DND-41 (cell line): ENCODE measurements at regions not wholly inside any gene's neighbourhood (a gene's known extent, or its start where the extent isn't known, plus 50 kb on each side); places are given as distances from the start of the nearest gene placed in this dataset.

ENCODE experiments used
- ATAC-seq: fragments of 200-7000 bp; cut with Tn5 transposase; 3 replicates; pipeline ENCODE4 v1.9.1; 2021; ENCODE audit warnings: low read depth; ENCODE audit not compliant: insufficient read depth
- DNase-seq: peaks from one replicate; pipeline ENCODE4 v3.0.0-alpha.2; 2020
- H2AFZ ChIP-seq: 2 replicates; pipeline ENCODE4 v1.6.0; 2012; ENCODE audit warnings: low read depth, low read length
- H3K27ac ChIP-seq: 2 replicates; pipeline ENCODE4 v1.5.1; 2012; ENCODE audit warnings: low read length, inconsistent platforms
- H3K27me3 ChIP-seq: fragments of 200-600 bp; sonication (generic); 2 replicates; pipeline ENCODE4 v1.6.0; 2012; ENCODE audit warnings: low read length, mild to moderate bottlenecking, inconsistent platforms; ENCODE audit not compliant: insufficient read depth, poor library complexity
- H3K36me3 ChIP-seq: 2 replicates; pipeline ENCODE4 v1.5.1; 2012; ENCODE audit warnings: low read length, inconsistent platforms; ENCODE audit not compliant: insufficient read depth
- H3K4me1 ChIP-seq: 2 replicates; pipeline ENCODE4 v1.5.1; 2012; ENCODE audit warnings: mild to moderate bottlenecking, low read length; ENCODE audit not compliant: insufficient read depth
- H3K4me2 ChIP-seq: 2 replicates; pipeline ENCODE4 v1.6.0; 2012; ENCODE audit warnings: mild to moderate bottlenecking, moderate library complexity, low read length, inconsistent platforms; ENCODE audit not compliant: insufficient read depth
- H3K4me3 ChIP-seq, 2 experiments: fragments of 200-600 bp in 1 of 2; shearing (Covaris generic) in 1 of 2; 2 replicates each; pipeline ENCODE4 v1.5.1; 2012 to 2016; ENCODE audit warnings: inconsistent platforms in 2 of 2, low read length in 2 of 2, mild to moderate bottlenecking in 2 of 2, low read depth in 1 of 2, moderate library complexity in 1 of 2
- H3K79me2 ChIP-seq: 2 replicates; pipeline ENCODE4 v1.6.0; 2012; ENCODE audit warnings: low read length, inconsistent platforms; ENCODE audit not compliant: insufficient read depth
- H3K9ac ChIP-seq: 2 replicates; pipeline ENCODE4 v1.6.0; 2012; ENCODE audit warnings: low read depth, mild to moderate bottlenecking, inconsistent platforms, low read length, moderate library complexity
- H3K9me3 ChIP-seq: 2 replicates; pipeline ENCODE4 v1.5.1; 2012; ENCODE audit warnings: low read length, moderate library complexity, mild to moderate bottlenecking, inconsistent platforms; ENCODE audit not compliant: insufficient read depth, severe bottlenecking
- H4K20me1 ChIP-seq: 2 replicates; pipeline ENCODE4 v1.6.0; 2012; ENCODE audit warnings: low read length; ENCODE audit not compliant: insufficient read depth
- CTCF ChIP-seq: IDR thresholded peaks from 2 replicates; pipeline ENCODE4 v1.5.1; 2012; ENCODE audit warnings: borderline replicate concordance, low read length, moderate library complexity, mild to moderate bottlenecking; ENCODE audit not compliant: poor library complexity, severe bottlenecking; ENCODE audit errors: extremely low read depth
- EZH2 ChIP-seq: IDR thresholded peaks from 3 replicates; pipeline ENCODE4 v1.6.1; 2012; ENCODE audit warnings: borderline replicate concordance, low read depth, mild to moderate bottlenecking, moderate library complexity, low read length, inconsistent platforms; ENCODE audit not compliant: severe bottlenecking

GRCh38 chr12:65758401-65758800, 65.9 kb upstream of the HMGA2 start:
- ATAC-seq (no peak), DNase-seq (no peak)
- Histone ChIP-seq H3K9me3 (no peaks in the 10 kb centered on the region), H3K4me1 (no peaks in the 10 kb centered on the region), H3K27ac (no peak overlapping the region), H3K36me3 (no peaks in the 10 kb centered on the region), H3K4me3 (no peak overlapping the region), H3K27me3 (peaks cover 6% of the 10 kb centered on the region), H2AFZ (no peak overlapping the region), H4K20me1 (no peaks in the 10 kb centered on the region), H3K9ac (no peak overlapping the region), H3K4me2 (no peak overlapping the region), H3K79me2 (no peaks in the 10 kb centered on the region)
- TF ChIP-seq EZH2 (no peak), CTCF (no peak)

- DNase-seq, result no peak
- Histone ChIP-seq H3K4me2 (no peak overlapping the region), H3K4me3 (no peak overlapping the region), H3K36me3 (no peaks in the 10 kb centered on the region), H3K9ac (no peak overlapping the region), H2AFZ (no peak overlapping the region), H4K20me1 (no peaks in the 10 kb centered on the region), H3K27me3 (peaks cover under 1% of the 10 kb centered on the region), H3K27ac (no peak overlapping the region), H3K9me3 (no peaks in the 10 kb centered on the region), H3K79me2 (no peaks in the 10 kb centered on the region), H3K4me1 (no peaks in the 10 kb centered on the region)
- no peak for ATAC-seq
- TF ChIP-seq CTCF (no peak), EZH2 (no peak)
Observed at GRCh38 chr12:65759735-65760134, 64.5 kb upstream of the HMGA2 start.

- Histone ChIP-seq H3K9ac (no peak overlapping the region), H2AFZ (no peak overlapping the region), H3K36me3 (no peaks in the 10 kb centered on the region), H4K20me1 (no peaks in the 10 kb centered on the region), H3K27ac (no peak overlapping the region), H3K4me1 (no peaks in the 10 kb centered on the region), H3K27me3 (no peaks in the 10 kb centered on the region), H3K79me2 (no peaks in the 10 kb centered on the region), H3K4me3 (no peak overlapping the region), H3K9me3 (no peaks in the 10 kb centered on the region), H3K4me2 (no peak overlapping the region)
- TF ChIP-seq CTCF (no peak), EZH2 (no peak)
- DNase-seq (no peak), ATAC-seq (no peak)
Observed at GRCh38 chr12:65761301-65761700, 63.0 kb upstream of the HMGA2 start.

- ATAC-seq, result no peak
- Histone ChIP-seq H3K36me3 (no peaks in the 10 kb centered on the region), H3K4me2 (no peak overlapping the region), H2AFZ (no peak overlapping the region), H3K27ac (no peak overlapping the region), H3K9me3 (no peaks in the 10 kb centered on the region), H3K27me3 (no peaks in the 10 kb centered on the region), H3K79me2 (no peaks in the 10 kb centered on the region), H3K4me3 (no peak overlapping the region), H4K20me1 (no peaks in the 10 kb centered on the region), H3K4me1 (no peaks in the 10 kb centered on the region), H3K9ac (no peak overlapping the region)
- no peak for TF ChIP-seq EZH2
- TF ChIP-seq CTCF, result no peak
- DNase-seq, result no peak
Observed at GRCh38 chr12:65764325-65764724, 60.0 kb upstream of the HMGA2 start.
